HUDEP-2 (cell line): ENCODE measurements at regions not wholly inside any gene's neighbourhood (a gene's known extent, or its start where the extent isn't known, plus 50 kb on each side); places are given as distances from the start of the nearest gene placed in this dataset.

ENCODE experiments used
- DNase-seq, 76 experiments: peaks; one replicate each; lab custom pipeline; 2025; ENCODE audit not compliant: unreplicated experiment in 76 of 76; lab: John Stamatoyannopoulos, UW

GRCh38 chr7:84684836-84685480, 490.4 kb upstream of the SEMA3A start:
- no peak for DNase-seq

GRCh38 chr7:84682543-84682942, 488.0 kb upstream of the SEMA3A start:
- no peak for DNase-seq

DNA sequence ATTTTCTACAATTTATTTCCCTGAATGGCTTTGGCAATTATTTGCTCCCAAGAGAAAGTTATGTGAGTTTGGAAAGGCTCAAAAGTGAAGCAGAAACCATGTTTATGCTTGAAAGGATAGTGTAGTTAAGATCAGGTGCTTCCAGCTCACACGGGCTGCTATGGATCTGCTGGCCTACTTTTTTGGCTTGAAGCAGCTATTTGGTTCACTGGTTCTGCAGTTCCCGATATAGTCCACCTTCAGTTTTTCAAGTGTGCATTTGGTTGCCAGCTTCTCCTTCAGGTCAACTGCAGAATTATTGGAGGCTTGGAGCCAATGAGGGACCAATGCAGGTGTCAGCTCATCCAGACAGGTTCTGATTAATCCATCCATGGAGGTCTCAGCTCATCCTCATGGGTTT, 484.3 kb upstream of the SEMA3A start:
- no peak for DNase-seq

DNA sequence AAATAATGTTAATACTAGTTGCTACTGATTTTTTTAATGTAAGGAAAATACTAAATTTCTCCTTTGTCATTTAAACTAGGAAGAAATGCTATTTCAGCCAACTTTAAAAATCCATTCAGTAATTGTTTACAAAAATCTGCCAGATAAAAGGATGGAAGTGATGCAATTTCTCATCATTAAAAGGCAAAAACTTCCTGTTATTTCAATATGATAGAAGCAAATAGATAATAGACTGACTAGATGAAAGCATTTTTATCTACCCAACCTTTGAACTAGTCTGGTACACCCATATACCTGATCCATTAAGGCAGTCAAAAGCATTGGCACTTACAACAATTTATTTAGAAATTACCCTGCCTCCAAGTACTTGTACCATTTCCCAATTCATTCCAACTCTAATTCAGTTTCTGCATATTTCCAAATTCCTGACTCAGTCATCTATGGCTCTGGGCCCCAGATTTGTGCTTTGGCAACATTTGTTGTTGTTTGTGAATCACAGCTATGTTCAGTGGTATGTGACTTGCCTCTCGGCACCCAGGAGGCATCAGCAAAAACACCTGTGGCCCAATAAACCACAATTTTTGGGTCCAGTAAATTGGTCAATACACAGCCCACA, 482.6 kb upstream of the SEMA3A start:
- no peak for DNase-seq

- DNase-seq: no peak
Measured at GRCh38 chr7:84675633-84676034, 481.0 kb upstream of the SEMA3A start.

DNA sequence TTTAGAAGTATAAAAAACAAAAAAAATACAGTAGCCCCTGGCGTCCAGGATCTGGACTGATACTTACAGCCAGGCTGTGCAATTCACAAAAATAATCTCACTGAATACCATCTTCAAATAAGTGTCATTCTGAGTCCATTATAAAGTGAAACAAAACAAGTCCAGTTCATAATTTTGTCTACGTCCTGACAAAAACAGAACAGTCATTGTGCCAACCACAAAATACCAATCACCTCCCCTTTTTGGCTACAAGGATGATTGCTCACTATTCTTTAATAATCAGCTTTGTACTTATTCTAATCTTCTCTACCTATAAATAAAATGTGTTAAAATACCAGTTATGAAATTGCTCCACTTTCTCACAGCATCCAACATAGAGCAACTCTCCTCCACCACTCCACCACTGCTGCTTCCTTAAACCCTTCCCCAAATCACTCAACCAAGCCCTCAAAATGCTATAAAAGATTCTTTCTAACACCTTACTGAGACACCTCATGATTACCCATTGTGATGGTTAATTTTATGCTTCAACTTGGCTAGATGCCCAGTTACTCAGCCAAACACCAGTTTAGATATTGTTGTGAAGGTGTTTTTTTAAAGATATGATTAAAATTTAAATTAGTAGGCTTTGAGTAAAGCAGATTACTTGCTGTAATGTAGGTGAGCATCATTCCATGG, 479.8 kb upstream of the SEMA3A start:
- no peak for DNase-seq

DNA sequence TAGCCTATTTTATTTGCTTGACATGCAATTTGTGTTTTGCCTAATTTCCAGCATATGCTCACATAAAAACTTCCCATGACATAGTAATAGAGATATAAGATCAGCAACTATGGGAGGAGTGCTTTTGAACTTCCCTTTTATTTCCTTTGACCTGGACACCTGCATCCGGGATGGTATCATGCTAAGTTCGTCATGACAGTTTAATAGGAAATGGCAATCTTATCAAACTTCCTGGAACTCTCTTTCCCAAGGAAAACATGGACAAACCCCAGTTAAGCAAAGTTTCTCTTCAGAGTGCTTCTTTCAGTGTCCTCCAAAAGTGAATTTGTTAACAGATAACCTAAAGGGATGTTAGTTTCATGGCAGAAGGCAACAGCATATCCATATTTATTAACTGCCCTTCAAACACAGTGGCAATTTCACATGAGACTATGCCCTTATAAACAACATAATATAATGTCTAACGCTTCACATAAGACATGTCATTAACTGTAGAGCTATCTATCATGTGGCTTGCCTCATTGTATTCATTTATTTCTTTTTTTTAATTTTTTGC, 474.7 kb upstream of the SEMA3A start:
- DNase-seq: no peak

GRCh38 chr7:84668116-84668515, 473.5 kb upstream of the SEMA3A start:
- DNase-seq: no peak

DNA sequence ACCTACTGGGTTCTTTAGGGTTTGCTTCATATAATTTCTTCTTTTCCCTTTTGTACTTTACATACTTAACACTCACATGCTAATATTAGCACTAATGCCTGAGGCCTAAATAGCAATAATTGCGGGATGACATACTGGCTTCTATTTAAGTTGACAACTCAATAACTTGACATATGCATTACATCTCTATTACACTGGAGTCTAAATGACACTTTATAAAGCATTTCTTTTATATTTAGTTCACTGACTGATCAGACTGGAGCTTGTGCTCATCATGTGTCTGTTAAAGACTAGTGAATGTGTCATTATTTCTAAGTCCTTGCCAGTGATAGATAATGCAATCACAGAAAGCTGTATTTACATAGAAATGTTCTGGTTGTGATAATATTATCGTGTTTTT, 472.1 kb upstream of the SEMA3A start:
- no peak for DNase-seq

DNA sequence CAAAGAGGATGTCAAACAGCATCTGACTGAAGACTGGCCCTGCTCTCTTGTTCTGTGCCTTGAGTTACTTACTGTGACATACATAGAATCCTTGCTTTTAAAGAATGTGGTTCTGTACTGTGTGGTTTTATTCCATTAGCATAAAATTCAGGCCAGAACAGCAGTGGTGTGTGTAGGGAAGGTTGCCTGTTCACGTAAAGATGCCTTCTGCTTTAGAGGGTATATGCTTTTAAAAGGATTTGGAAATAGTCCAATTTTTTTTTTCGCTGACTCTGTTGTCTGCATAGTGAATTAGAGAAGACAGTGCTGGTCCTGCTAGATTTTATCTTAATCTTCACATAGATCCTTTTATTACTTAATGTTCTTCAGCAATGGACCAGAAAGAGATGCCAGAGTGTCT, 470.8 kb upstream of the SEMA3A start:
- no peak for DNase-seq

DNA sequence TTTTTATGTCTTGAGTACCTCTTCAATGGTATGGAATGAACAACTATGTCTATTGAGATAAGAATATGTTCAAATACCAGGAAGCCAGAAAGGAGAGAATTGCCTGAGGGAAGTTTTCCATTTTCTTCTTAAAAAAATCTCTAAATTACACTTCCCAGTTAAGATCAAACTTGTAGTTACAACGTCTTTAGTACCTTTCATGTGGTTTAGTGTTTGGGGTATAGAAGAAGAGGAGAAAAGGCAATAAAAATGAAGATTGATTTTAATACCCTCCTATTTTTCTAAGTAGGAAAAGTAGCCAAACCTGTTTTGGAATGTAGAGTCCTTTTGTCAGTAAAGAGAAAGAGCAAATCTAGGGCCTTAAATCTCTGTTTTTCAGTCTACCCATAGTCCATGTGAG, 470.0 kb upstream of the SEMA3A start:
- DNase-seq: no peak

DNA sequence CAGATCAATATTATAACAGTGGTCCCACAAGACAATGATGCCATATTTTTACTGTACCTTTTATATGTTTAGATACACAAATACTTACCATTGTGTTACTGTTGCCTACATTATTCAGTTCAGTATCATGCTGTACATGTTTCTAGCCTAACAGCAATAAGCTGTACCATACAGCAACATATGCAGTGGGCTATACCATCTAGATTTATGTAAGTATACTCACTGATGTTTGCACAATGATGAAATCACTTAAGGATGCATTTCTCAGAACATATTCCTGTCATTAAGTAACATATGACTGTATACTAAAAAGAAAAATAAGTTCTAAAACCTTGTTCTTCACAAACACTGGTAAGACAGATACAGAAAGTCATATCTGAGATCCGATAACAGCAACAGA, 468.6 kb upstream of the SEMA3A start:
- DNase-seq: no peak

DNA sequence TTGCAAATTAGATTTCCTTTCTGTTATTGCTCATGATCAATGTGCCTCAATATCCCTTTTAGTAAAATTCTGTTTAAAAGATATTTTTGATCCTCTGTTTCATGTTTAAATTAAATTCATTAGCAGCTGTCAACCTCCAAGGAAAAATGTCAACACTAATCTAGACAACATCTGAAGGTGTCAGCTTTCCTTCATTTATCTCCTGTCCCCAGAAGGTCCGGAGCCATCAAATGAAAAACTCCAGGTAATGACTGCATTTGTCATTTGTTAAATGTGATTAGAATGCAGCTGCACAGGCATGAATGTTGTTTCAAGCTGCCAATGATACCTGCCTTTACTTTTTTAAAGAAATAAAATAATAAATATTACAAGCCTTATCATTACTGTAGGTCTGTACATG, 463.7 kb upstream of the SEMA3A start:
- DNase-seq: no peak

DNA sequence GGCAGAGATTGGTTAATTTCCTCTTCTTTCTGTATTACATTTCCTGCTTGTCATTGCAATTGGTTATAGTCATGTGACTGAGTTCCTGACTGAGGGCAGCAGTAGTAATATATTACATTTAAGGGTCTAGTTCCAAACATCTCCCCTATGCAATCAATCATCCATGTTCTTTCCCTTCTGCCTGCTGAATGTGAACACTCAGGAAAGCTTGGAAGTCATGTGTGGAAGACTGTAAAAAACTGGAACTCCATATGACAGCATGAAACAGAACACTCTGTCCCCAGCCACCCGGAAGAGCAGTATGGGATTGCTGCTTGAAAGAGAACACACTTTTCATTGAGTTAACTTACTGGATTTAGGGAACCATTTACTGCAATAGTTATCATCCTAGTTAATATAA, 459.7 kb upstream of the SEMA3A start:
- no peak for DNase-seq

DNA sequence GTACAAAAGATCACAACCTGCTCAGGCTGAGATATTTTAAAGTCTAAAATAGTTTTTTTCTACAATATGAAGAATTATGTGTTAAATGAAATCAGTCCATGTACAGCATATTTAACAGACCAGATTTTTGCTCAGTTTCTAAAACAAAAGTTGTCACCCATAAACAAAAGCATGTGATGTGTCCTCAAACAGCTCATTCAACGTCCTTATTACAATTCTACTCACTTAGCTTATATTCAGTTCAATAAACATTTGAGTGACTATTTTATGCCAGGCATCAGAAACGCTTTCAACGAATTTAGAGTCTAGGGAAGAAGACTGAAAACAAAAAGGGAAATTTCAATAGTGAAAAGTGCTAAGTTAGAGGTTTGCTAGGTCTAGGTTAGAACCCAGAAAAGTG, 457.3 kb upstream of the SEMA3A start:
- no peak for DNase-seq

DNA sequence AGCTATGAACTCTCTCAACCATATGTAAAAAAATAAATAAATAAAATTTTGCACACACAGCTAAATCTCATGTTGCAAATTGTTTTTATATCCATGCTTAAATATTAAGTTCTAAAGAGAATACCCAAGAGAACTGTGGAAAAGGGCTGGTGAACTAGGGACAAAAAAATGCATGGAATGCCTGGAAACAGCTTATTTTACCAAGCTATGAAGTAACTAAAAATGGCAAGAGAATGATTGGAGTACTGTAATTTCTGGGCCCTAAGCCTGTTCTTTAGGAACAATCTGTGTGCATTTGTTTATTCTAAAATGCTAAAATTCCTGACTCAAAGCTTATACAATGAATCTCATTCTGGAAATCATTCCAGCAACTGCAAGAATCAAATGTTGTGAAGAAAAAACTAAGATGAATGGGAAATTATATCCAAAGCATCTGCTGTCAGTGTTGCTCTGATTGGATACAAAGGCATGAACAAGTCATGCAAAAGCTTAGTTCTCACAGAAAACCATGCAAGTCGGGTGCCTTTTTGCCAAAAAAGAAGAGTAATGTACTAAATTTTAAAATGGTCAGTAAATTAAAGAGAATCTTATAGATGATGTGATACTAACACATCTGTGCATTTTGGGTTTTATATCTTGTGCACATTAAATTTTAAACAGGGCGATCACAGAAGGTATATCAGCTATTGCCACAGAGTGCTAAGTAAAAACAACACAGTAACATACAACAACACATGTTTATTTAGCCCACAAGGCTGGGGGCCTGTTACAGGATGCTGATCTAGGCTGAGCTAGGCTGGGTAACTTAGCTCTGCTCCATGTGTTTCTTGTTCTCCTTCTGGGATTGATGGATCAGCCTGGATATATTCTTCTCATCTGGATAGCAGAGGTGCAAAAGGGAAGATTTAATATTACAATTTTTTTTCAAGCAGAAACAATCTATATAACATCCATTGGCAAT, 453.5 kb upstream of the SEMA3A start:
- no peak for DNase-seq

- no peak for DNase-seq
Measured at GRCh38 chr7:84642611-84643010, 448.0 kb upstream of the SEMA3A start.

- DNase-seq: no peak
Measured at GRCh38 chr7:84640637-84641036, 446.0 kb upstream of the SEMA3A start.

GRCh38 chr7:84638339-84638697, 443.7 kb upstream of the SEMA3A start:
- no peak for DNase-seq

DNA sequence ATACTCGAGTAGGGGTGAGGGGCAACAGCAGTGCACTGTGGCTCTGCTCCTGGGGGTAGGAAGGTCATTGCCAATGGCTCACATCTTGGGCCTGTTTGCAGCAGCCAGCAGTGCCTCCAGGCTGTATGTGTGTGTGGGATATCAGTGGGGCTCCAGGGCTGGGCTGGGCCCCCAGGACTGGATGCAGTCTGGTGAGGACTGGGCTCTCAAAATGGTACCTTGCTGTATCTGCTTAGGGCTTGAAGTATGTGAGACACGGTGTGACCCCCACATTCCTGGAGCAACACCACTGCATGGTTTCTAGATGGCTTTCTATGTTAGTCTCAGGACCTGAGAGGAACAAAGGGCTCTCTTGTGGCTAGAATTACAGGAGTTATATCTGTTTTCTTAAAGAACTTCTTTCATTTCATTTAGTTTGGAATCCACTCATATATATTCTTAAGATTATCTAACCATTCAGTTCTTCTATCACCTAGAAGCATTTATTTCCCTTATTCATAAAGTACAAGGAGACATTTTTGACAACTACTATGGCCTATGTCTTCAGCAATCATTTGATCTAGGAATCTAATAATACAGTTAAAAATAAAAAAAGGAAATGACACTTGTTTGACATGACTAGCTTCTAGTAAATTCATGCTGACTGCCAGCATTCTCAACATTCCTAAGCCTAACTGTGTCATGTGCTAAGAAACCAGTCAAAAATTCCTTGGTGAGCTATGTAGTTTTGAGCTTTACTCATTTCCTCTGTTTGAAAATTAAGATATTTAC, 443.2 kb upstream of the SEMA3A start:
- DNase-seq: no peak
